ENCODE measurements at regions not wholly inside any gene's neighbourhood (a gene's known extent, or its start where the extent isn't known, plus 50 kb on each side); places are given as distances from the start of the nearest gene placed in this dataset.

- no peak for ATAC-seq (ENCODE audit: insufficient number of reproducible peaks, low FRiP score, low read depth)
- Histone ChIP-seq H3K27me3 (replicated peaks; ENCODE audit: insufficient read depth) (no peaks in the 10 kb centered on the region), H3K4me1 (ENCODE audit: control insufficient read depth in 1 of 2, low read depth in 2 of 2) (peaks cover 29 to 53% of the 10 kb centered on the region in 2 donors), H3K36me3 (no peaks in the 10 kb centered on the region), H3K4me3 (peak overlapping the region; percentile 90), H3K9me3 (no peaks in the 10 kb centered on the region), H3K27ac (peak overlapping the region; percentile 97 to 98)
- no peak for TF ChIP-seq CTCF (IDR thresholded peaks at IDR 0.05)
- DNase-seq (ENCODE audit: low spot score): no peak
Measured at GRCh38 chr22:46068593-46069491, 81.5 kb upstream of the PPARA start.

- H3K9me3 ChIP-seq: no peaks in the 10 kb centered on the region
- DNase-seq (ENCODE audit: low spot score) (peak; percentile 71), ATAC-seq (ENCODE audit: insufficient number of reproducible peaks, low FRiP score, low read depth) (peak; percentile 26)
- peak overlapping the region; percentile 97 to 98 for H3K27ac ChIP-seq
- no peaks in the 10 kb centered on the region for H3K36me3 ChIP-seq
- no peaks in the 10 kb centered on the region for H3K27me3 ChIP-seq (replicated peaks; ENCODE audit: insufficient read depth)
- peak overlapping the region; percentile 90 for H3K4me3 ChIP-seq
- H3K4me1 ChIP-seq (ENCODE audit: control insufficient read depth in 1 of 2, low read depth in 2 of 2): peaks cover 24 to 53% of the 10 kb centered on the region in 2 donors
- no peak for TF ChIP-seq CTCF (IDR thresholded peaks at IDR 0.05)
Measured at GRCh38 chr22:46069521-46070214, 80.7 kb upstream of the PPARA start.

- Histone ChIP-seq H3K27me3 (replicated peaks; ENCODE audit: insufficient read depth) (no peaks in the 10 kb centered on the region), H3K4me3 (peak overlapping the region; percentile 90), H3K9me3 (no peaks in the 10 kb centered on the region), H3K4me1 (ENCODE audit: control insufficient read depth in 1 of 2, low read depth in 2 of 2) (peaks cover 27 to 57% of the 10 kb centered on the region in 2 donors), H3K27ac (peak overlapping the region; percentile 97 to 98), H3K36me3 (no peaks in the 10 kb centered on the region)
- ATAC-seq (ENCODE audit: insufficient number of reproducible peaks, low FRiP score, low read depth) (peak; percentile 10), DNase-seq (ENCODE audit: low spot score) (no peak)
- TF ChIP-seq CTCF (IDR thresholded peaks at IDR 0.05): no peak
Measured at GRCh38 chr22:46070215-46070802, 80.0 kb upstream of the PPARA start.

GRCh38 chr22:46070803-46071450 lies 79.4 kb upstream of the PPARA start:
- H3K27ac ChIP-seq: peak overlapping the region; percentile 98
- H3K9me3 ChIP-seq: no peaks in the 10 kb centered on the region
- peaks cover 23 to 57% of the 10 kb centered on the region in 2 donors for H3K4me1 ChIP-seq (ENCODE audit: control insufficient read depth in 1 of 2, low read depth in 2 of 2)
- H3K4me3 ChIP-seq: peak overlapping the region; percentile 90
- H3K27me3 ChIP-seq (replicated peaks; ENCODE audit: insufficient read depth): no peaks in the 10 kb centered on the region
- no peaks in the 10 kb centered on the region for H3K36me3 ChIP-seq
- ATAC-seq (ENCODE audit: insufficient number of reproducible peaks, low FRiP score, low read depth) (peak; percentile 35), DNase-seq (ENCODE audit: low spot score) (no peak)
- no peak for TF ChIP-seq CTCF (IDR thresholded peaks at IDR 0.05)

Data from thoracic aorta (tissue), 2 donors.